SK-N-SH (cell line): ENCODE measurements at regions not wholly inside any gene's neighbourhood (a gene's known extent, or its start where the extent isn't known, plus 50 kb on each side); places are given as distances from the start of the nearest gene placed in this dataset.

ENCODE experiments used
- EP300 ChIP-seq, 2 experiments: IDR thresholded peaks; 2 replicates each; pipeline versions ENCODE4 v1.4.0 to v1.6.1; 2012; ENCODE audit warnings: borderline replicate concordance in 1 of 2, low read depth in 1 of 2, low read length in 1 of 2
- MXI1 ChIP-seq: IDR thresholded peaks from 2 replicates; pipeline ENCODE4 v1.6.1; 2012; ENCODE audit warnings: mild to moderate bottlenecking, low read depth, low read length, improper control_type of control experiment
- SIN3A ChIP-seq: IDR thresholded peaks from 2 replicates; pipeline ENCODE4 v1.6.1; 2012; ENCODE audit warnings: low read depth, mild to moderate bottlenecking, low read length, moderate library complexity, borderline replicate concordance

DNA sequence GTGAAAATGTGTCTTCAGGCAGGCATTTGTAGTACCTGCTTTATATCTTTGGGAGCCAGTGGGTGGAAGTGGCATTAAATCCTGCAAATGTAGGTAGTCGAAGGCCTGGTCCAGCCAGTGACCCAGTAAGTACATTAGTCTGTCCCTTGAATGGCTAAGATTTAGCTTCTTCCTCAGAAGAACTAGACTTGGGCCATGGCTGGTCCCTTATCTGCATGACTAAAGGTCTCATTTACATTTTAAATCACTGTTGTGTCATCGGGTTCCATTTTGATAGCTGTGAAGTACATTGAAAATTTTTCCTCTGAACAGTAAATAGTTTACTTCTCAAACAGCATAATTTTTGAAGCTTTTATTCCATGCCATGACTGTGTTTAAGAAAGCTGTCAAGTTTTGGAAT, 438.4 kb upstream of the KLHL29 start:
- no peak for TF ChIP-seq MXI1
- TF ChIP-seq SIN3A: no peak
- TF ChIP-seq EP300 (IDR thresholded peaks at IDR 0.05; ENCODE audit: borderline replicate concordance in 1 of 2, low read depth in 1 of 2, low read length in 1 of 2): no peak
